ENCODE measurements at regions not wholly inside any gene's neighbourhood (a gene's known extent, or its start where the extent isn't known, plus 50 kb on each side); places are given as distances from the start of the nearest gene placed in this dataset.
"Not testable (repeated sequence)": the region's sequence is repeated elsewhere in the genome, so short reads cannot be mapped to it uniquely, and the experiment has no call there.

DNA sequence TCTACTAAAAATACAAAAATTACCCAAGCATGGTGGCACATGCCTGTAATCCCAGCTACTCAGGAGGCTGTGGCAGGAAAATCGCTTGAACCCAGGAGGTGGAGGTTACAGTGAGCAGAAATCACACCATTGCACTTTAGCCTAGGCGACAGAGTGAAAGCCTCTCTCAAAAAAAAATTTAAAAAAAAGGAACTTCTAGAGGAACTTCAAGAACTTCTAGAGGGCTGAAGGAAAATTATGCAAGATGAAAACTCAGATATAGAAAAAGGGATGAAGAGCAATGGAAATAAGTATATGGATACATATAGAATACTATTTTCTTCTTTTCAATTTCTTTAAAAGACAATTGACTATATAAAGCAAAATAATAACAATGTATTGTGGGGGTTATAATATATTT is 51.2 kb upstream of the PRR5 start:
- DNase-seq: no peak

DNA sequence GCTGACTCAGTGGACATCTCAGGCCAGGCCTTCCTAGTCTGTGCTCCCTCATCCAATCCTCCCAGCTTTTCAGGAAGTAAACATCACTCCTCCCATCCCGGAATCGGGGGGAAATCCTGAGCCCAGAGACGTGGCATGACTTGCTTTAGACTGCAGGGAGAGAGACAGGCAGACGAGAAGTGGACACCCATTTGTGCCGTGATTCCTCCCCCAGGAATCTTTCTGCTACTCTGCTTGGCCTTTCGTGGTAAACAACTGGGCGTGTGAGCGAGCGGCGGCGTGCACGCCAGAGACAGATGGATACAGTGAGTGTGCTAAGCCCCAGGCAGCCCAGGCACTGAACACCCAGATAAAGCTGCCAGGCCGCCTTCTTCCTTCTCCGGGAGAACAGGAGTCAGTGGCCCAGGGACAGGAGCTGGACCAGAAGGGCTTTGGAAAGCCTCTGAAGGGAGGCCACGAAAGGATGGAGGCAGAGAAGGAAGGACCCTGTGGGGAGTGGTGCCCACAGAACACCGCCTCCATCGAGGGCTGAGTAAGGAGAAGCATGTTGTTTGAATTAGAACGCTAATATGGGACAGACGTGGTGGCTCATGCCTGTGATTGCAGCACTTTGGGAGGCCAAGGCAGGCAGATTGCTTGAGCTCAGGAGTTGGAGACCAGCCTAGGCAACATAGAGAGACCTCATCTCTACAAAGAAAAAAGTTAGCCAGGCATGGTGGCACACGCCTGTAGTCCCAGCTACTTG is 53.0 kb upstream of the PRR5 start:
- DNase-seq: no peak

DNA sequence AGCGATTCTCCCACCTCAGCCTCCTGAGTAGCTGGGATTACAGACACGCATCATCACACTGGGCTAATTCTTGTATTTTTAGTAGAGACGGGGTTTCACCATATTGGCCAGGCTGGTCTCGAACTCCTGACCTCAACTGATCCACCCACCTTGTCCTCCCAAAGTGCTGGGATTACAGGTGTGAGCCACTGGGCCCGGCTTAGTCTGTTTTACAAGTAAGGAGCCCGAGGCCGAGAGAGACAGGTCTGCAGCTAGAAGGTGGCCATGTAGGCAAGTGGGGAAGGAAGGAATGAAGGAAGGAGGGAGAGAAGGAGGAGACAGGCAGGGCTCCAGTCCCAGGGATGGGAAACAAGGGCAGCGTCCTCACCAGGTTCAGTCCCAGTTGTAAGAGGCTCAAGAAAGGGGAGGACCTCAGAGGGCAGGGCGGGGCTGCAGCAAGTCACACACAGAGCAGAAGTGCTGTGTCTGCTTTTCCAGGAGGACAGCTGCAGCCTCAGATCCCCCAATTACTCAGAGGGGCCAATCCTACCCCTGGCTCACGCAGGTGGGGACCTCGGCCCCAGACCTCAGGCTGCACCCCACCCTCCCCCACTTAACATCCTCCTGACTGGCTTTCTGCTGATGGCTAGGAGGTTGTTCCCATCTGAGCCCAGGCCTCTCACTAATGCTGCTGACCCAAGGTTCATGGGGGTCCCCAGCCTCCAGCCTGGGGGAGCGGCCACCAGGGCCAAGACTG is 53.8 kb upstream of the PRR5 start:
- DNase-seq: no peak

DNA sequence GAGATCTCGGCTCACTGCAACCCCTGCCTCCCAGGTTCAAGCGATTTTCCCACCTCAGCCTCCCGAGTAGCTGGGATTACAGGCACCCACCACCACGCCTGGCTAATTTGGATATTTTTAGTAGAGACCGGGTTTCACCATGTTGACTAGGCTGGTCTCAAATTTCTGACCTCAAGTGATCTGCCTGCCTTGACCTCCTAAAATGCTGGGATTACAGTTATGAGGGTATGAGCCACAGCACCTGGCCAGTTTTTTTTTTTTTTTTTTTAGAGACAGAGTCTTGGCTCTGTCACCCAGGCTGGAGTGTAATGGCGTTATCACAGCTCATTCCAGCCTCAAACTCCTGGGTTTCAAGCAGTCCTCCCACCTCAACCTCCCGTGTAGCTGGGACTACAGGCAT is 54.9 kb upstream of the PRR5 start:
- no peak for DNase-seq

DNA sequence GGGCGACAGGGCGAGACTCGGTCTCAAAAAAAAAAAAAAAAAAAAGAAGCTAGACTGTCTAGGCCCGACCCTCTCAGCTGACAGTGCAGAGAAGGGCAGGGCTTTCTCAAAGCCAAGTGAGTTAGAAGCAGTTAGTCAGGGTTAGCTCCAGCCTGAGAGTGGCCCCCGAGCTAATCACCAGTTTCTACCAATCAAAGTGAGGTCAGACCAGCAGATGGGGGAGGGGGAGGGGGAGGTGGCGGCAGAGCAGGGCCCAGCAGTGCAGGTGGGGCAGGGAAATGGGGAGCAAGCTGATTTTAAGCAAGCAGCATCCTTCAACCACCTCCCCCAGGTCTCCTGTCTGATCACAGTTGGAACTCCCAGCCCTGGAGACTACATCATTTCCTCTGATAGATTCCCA is 55.3 kb upstream of the PRR5 start:
- no peak for DNase-seq

DNA sequence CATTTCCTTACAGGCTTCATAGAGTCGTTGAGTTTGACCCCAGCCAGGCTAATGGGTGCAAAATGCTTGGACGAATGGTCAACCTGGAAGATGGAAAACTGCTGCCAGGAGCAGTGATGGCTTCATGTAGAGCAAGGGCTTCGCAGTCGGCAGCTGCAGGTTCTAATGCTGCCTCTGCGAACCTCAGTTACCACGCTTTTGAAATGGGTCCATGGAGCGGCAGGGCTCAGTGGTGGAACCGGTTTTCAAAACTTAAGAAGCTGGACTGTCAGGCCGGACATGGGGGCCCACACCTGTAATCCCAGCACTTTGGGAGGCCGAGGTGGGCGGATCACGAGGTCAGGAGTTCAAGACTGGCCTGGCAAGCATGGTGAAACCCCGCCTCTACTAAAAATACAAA is 55.9 kb upstream of the PRR5 start:
- DNase-seq: no peak

DNA sequence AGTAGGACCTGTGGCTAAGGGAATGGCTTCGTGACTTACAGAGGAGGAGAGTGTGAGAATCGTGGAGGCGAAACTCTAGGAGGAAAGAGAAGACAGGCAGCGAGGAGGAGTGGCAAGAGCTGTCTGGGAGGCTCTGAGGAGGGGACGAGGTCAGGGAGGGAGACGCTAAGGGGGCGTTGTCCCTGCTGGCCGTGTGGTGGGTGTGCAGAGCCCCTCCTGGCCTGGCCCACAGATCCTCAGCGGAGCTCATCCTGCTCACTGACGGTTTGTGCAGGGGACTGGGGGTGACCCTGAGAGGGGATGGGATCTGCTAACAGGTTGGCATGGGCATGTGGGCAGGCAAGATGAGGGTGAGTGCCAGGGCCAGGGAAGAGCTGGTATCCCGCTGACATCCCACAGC is 56.5 kb upstream of the PRR5 start:
- DNase-seq: no peak

DNA sequence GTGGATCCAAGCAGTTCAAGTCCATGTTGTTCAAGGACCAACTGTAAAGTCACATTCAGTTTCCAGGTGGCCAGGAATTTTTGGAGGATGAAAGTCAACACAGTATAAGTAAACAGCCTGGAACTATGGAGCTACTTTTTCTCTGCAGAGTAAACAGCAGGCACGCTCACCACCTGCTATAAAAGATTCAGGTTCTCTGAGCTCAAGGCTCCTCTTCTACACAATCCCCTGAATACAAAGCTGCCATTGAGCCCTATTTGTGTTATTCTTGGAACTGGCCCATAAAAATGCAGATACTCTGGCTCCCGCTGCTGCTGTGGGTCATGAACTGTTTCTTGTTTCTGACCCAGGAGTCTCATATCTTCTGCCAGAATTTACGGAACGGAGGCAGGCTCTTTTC is 56.9 kb upstream of the PRR5 start:
- DNase-seq: no peak

DNA sequence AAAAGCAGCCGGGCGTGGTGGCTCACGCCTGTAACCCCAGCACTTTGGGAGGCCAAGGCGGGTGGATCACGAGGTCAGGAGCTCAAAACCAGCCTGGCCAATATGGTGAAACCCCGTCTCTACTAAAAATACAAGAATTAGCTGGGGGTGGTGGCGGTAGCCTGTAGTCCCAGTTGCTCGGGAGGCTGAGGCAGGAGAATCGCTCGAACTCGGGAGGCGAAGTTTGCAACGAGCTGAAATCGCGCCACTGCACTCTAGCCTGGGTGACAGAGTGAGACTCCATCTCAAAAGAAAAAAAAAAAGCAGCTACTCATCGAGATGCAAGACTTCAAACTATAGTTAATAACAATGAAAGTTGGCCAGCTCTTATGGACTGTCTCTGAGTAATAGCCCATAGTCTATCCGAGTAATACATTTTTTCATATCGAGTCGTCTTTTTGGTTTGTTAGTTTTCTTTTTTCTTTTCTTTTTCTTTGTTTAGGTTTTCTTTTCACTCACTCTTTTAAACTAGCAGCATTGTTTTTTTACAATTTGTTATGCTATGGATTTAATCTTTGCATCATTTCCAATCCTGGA is 58.4 kb upstream of the PRR5 start:
- not testable (repeated sequence) for DNase-seq

DNA sequence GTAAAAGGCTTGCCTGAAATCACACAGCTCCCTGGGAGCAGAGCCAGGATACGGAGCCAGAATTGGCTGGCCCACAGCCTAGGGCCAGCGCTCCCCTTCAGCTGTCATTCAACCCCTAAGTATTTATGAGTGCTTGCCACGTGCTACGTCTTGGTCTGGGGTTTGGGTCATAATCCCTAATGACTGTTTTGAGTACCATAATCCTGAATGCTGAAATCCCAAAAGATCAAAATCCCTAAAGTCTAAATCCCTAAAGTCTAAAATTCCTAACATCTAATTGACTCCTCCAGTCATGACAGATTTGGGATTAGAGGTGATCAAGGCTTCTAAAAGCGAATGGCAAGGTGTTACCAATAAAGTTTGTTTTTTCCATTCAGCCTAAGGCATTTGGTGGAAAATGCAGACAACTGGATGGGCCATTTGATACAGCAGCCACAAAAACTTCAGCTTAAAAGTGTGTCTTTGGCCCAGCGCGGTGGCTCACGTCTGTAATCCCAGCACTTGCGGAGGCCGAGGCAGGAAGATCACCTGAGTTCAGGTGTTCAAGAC is 59.8 kb upstream of the PRR5 start:
- no peak for DNase-seq

DNA sequence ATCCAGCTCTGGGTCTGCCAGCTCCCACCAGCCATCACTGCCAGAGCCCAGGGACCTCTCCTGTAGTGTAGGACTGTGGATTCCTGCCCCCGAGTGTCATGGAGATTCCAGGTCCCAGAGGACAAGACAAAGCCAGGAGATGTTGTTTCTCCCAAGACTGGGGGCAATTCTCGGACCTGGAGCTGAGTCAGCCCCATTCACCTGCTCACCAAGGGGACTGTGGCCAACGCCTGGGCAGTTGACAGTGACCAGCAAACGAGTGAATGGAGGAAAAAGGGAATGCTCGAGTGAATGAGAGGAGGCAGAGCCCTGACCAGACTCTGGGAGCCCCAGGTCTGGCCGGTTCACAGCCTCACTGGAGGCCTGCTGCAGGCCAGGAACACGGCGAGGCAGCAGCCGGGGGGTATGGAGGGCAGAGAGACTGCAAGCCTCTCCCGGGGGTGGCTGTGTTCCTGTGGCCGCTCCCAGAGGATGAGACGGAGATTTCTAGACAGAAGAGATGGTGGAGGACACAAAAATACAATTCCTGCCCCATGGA is 61.3 kb upstream of the PRR5 start:
- no peak for DNase-seq

DNA sequence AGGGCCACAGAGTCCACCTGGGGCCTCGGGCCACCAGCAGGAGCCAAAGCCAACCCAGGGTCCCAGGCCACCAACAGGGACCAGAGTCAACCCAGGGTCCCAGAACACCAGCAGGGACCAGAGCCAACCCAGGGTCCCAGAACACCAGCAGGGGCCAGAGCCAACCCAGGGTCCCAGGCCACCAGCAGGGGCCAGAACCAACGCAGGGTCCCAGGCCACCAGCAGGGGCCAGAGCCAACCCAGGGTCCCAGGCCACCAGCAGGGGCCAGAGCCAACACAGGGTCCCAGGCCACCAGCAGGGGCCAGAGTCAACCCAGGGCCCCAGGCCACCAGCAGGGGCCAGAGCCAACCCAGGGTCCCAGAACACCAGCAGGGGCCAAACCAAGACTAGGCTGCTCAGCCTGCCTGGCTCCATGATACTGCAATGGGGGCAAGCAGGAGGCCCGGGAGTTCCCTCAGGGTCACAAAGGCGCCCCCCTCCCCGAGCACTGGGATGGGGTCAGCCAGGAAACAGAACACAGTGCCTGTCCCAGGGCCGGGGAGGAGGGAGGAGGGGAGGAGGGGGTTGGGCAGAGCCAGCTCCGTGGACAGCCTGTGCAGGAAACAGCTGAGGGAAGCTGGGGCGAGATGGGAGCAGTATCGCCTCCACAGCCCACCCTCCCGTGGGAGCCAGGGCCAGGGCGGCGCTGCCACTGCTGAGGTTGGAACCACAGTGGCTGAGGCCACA is 62.0 kb upstream of the PRR5 start:
- no peak for DNase-seq

DNA sequence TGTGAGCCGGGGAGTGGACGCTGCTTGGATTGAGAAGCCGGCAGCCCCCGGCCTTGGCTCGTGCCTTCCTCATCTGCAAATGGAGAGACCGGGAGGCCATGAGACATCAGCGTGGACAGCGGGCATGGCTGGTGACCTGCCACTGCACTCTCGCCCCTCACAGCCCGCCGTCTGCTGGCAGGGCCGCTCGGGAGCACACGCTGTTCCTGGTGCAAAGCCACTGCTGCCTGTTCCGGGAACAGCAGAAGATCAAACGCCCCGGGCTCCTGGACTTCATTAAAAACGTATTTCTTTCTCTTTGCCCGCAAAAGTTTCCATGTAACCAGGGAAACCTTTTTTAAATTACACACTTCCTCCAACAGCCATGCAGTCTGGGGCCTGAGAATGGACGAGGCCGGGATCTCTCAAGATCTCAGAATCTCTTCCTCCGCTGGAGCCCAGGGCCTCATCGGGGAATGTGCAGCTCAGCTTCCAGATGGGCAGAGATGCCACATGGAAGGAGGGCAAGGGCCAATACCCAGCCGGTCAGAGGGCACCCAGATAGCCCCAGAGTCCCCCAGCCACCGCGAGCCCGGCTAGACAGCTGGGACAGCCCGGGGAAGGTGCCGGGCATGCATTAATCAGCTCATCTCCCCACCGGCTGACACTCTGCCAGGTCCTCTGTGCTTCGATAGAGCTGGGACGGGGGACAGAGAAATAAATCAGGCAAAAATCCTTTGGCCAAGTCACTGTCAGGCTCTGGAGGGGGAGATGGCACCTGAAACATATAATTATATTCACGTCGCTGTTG is 62.8 kb upstream of the PRR5 start:
- DNase-seq: no peak

DNA sequence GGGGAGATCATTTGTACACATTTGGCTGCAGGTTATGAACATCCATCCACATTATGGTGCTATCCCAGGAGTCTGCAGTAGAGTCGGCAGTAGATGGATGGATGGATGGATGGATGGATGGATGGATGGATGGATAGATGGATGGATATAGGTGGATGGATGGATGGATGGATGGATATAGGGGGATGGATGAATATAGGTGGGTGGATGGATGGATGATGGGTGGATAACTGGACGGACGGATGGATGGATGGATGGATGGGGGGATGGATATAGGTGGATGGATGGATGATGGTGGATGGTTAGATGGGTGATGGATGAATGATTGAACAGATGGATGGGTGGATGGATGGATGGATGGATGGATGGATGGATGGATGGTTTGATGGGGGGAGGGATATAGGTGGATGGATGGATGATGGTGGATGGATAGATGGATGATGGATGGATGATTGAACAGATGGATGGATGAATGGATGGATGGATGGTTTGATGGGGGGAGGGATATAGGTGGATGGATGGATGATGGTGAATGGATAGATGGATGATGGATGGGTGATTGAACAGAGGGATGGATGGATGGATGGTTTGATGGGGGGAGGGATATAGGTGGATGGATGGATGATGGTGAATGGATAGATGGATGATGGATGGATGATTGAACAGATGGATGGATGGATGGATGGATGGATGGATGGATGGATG is 65.3 kb upstream of the PRR5 start:
- DNase-seq: not testable (repeated sequence)

DNA sequence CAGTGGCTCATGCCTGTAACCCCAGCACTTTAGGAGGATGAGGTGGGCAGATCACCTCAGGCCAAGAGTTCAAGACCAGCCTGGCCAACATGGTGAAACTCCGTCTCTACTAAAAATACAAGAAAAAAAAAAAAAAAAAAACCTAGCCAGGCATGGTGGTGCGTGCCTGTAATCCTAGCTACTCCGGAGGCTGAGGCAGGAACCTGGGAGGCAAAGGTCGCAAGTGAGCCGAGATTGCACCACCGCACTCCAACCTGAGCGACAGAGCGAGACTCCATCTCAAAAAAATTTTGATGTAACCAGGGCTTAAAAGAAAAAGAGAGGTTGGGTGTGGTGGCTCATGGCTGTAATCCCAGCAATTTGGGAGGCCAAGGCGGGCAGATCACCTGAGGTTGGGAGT is 66.4 kb upstream of the PRR5 start:
- DNase-seq: not testable (repeated sequence)

DNA sequence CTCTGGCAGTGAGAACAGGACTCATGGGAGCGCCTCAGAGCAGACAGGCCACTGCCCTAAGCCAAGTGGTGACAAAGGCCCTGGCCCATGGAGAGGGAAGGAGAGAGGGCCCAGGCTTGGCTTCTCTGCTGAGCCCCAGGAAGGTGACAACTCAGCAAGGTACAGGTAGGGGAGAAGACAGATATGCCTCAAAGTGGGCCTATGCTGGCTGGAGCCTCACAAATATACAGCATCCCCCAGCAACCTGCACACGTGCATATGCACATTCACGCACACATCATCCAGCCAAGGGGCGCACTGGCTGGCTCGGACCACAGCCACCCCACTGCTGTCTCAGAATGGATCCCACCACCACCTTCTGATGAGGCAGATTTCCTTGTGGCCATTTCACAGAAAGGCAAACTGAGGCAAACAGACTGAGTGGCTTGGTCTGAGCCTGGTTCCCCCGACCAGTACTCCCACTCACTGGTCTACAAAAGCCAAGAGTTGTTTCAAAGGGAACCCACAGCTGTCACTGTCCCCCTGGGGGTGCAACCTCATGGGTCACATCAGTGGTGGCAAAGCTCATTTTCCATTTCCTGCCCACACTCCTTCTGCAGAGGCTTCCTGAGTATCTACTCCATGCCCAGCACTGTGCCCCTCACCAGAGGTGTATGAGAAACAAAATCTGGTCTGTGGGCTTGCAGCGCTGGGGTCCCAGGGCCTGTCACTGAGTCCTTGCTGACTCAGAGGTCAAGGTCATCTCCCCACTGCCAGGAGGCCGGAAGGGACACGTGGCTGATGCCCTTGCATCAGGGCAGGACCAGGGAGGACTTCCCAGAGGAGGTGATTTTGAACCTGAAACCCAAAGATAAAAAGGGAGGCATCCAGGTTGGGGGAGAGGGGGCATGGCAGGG is 67.3 kb upstream of the PRR5 start:
- DNase-seq: no peak

DNA sequence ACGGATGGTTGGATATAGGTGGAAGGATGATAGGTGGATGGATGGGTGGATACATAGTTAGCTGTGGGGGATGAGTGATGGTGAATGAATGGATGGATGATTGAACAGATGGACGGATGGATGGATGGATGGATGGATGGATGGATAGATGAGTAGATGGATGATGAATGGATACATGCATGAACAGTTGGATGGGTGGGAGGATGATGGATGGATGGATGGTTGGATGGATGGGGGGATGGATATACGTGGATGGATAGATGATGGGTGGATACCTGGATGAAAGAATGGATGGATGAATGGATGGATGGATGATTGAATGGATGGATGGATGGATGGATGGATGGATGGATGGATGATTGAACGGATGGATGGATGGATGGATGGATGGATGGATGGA is 68.4 kb upstream of the PRR5 start:
- DNase-seq: no peak

DNA sequence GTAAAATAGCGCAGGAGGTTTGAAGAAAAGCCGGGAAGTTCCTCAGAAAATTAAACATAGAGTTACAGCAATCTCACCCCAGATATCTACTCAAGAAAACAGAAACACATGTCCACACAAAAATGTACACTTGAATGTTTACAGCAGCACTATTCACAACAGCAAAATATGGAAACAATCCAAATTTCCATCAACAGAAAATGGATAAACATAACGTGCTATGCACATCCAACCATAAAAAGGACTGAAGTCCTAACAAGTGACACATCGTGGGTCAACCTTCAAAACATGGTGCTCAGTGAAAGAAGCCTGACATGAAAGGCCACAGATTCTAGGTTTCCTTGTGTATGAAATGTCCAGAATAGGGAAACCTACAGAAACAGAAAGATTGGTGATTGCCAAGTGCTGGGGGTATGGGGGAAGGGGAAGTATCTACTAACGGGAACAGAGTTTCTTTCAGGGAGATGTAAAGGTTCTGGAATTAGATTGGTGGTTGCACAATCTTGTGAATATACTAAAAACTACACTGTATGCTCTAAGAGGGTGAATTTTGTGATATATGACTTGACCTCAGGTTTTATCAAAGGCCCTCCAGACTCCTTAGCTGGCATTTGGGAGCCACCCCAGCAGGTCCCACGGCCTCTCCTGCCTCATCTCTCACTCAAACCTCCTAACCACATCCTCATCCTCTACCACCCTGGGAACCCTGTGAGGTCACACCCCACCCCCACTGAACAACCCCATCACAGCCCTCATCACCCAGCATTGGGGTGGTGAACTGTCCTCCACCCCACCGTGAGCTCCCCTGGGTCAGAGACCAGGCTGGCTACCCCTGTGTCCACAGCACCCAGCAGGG is 69.2 kb upstream of the PRR5 start:
- DNase-seq: no peak

DNA sequence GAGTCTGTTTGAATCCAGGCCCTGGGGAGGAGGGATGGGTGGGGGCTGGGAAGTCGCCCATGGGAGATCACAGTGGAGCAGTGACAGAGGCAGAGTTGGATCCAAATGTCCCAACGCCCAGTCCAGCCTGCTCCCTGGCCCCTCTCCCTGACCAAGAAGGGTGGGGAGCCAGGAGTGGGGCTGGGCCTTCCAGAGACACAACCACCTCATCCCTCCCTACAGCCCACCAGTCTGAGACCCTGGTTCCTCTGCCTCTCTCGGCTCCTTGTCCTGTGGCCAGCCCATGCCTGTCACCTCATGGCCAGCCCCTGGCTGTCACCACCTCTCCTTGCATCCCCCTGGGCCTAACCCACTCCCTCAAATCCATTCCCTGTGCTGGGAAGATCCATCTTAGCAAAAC is 71.2 kb upstream of the PRR5 start:
- DNase-seq: no peak

Data from T-helper 1 cell (primary cell).